Neural cell (in vitro differentiated cells): ENCODE measurements at regions not wholly inside any gene's neighbourhood (a gene's known extent, or its start where the extent isn't known, plus 50 kb on each side); places are given as distances from the start of the nearest gene placed in this dataset.

ENCODE experiments used
- H2AFZ ChIP-seq: fragments of 200-600, 300-800 bp; sonication (generic), shearing (Covaris generic); 2 replicates; pipeline ENCODE4 v1.6.0; 2014; ENCODE audit warnings: low read depth, mild to moderate bottlenecking, antibody characterized with exemption, low read length, moderate library complexity
- H3F3A ChIP-seq: fragments of 200-600 bp; shearing (Covaris generic); 2 replicates; pipeline ENCODE4 v1.6.1; 2016; ENCODE audit warnings: mild to moderate bottlenecking, moderate library complexity, mixed read lengths, antibody characterized with exemption, low read length; ENCODE audit not compliant: insufficient read depth, poor library complexity, severe bottlenecking
- H3K27ac ChIP-seq: fragments of 200-600, 300-800 bp; sonication (generic), shearing (Covaris generic); 2 replicates; pipeline ENCODE4 v1.5.1; 2014; ENCODE audit warnings: mild to moderate bottlenecking, low read length, moderate library complexity
- H3K27me3 ChIP-seq: fragments of 300-800, 200-600 bp; sonication (generic), shearing (Covaris generic); 2 replicates; pipeline ENCODE4 v1.6.0; 2014; ENCODE audit warnings: mild to moderate bottlenecking, low read depth, low read length, moderate library complexity; ENCODE audit not compliant: insufficient read depth
- H3K36me3 ChIP-seq: fragments of 300-800, 200-600 bp; sonication (generic), shearing (Covaris generic); 2 replicates; pipeline ENCODE4 v1.5.1; 2014; ENCODE audit warnings: mild to moderate bottlenecking, antibody characterized with exemption, low read length, moderate library complexity; ENCODE audit not compliant: insufficient read depth
- H3K4me2 ChIP-seq: fragments of 300-800, 200-600 bp; sonication (generic), shearing (Covaris generic); 2 replicates; pipeline ENCODE4 v1.6.0; 2014; ENCODE audit warnings: mild to moderate bottlenecking, low read length
- H3K4me3 ChIP-seq: fragments of 300-800, 200-600 bp; sonication (generic), shearing (Covaris generic); 2 replicates; pipeline ENCODE4 v1.5.1; 2014; ENCODE audit warnings: mild to moderate bottlenecking, low read length, moderate library complexity
- H3K79me2 ChIP-seq: fragments of 200-600 bp; shearing (Covaris generic); replicated peaks from 2 replicates; pipeline ENCODE4 v1.6.0; 2014; ENCODE audit warnings: mild to moderate bottlenecking, low read length, moderate library complexity; ENCODE audit not compliant: insufficient read depth
- H3K9ac ChIP-seq: fragments of 300-800, 200-600 bp; sonication (generic), shearing (Covaris generic); 2 replicates; pipeline ENCODE4 v1.6.1; 2016; ENCODE audit warnings: mild to moderate bottlenecking, low read length, mixed read lengths
- H3K9me2 ChIP-seq: fragments of 200-600 bp; shearing (Covaris generic); 2 replicates; pipeline ENCODE4 v1.6.1; 2016; ENCODE audit warnings: mild to moderate bottlenecking, low read length, mixed read lengths; ENCODE audit not compliant: insufficient read depth
- H3K9me3 ChIP-seq: fragments of 200-600, 300-800 bp; sonication (generic), shearing (Covaris generic); 2 replicates; pipeline ENCODE4 v1.6.1; 2016; ENCODE audit warnings: mild to moderate bottlenecking, mixed run types, low read length, moderate library complexity, mixed read lengths
- H4K20me1 ChIP-seq: fragments of 200-600 bp; shearing (Covaris generic); 2 replicates; pipeline ENCODE4 v1.6.1; 2016; ENCODE audit warnings: mild to moderate bottlenecking, mixed run types; ENCODE audit not compliant: insufficient read depth
- CTCF ChIP-seq: fragments of 450-650 bp; IDR thresholded peaks from 2 replicates; pipeline ENCODE4 v1.5.1; 2014; ENCODE audit warnings: antibody characterized with exemption, mild to moderate bottlenecking, moderate library complexity; ENCODE audit not compliant: poor library complexity, severe bottlenecking
- EP300 ChIP-seq: fragments of 450-650 bp; conservative IDR thresholded peaks from 2 replicates; pipeline ENCODE4 v1.6.1; 2014; ENCODE audit warnings: antibody characterized with exemption, mild to moderate bottlenecking, moderate library complexity; ENCODE audit not compliant: poor library complexity, severe bottlenecking
- EZH2 ChIP-seq: fragments of 200-600, 300-800 bp; shearing (Covaris generic), sonication (generic); IDR thresholded peaks from 2 replicates; pipeline ENCODE4 v1.6.1; 2014; ENCODE audit warnings: antibody characterized with exemption, low read length, borderline replicate concordance, mild to moderate bottlenecking; ENCODE audit not compliant: insufficient read depth, poor library complexity, severe bottlenecking
- MXI1 ChIP-seq: fragments of 450-650 bp; conservative IDR thresholded peaks from 2 replicates; pipeline ENCODE4 v1.6.1; 2014; ENCODE audit warnings: antibody characterized with exemption, mild to moderate bottlenecking; ENCODE audit not compliant: poor library complexity, severe bottlenecking
- POLR2AphosphoS5 ChIP-seq: IDR thresholded peaks from 2 replicates; pipeline ENCODE4 v1.6.1; 2012
- RAD21 ChIP-seq: fragments of 450-650 bp; conservative IDR thresholded peaks from 2 replicates; pipeline ENCODE4 v1.6.1; 2014; ENCODE audit warnings: antibody characterized with exemption, mild to moderate bottlenecking, moderate library complexity
- REST ChIP-seq: IDR thresholded peaks from 2 replicates; pipeline ENCODE4 v1.6.1; 2012; ENCODE audit warnings: borderline replicate concordance
- SMC3 ChIP-seq: fragments of 450-650 bp; conservative IDR thresholded peaks from 2 replicates; pipeline ENCODE4 v1.6.1; 2014; ENCODE audit warnings: antibody characterized with exemption, mild to moderate bottlenecking, moderate library complexity; ENCODE audit not compliant: poor library complexity
- TAF1 ChIP-seq: IDR thresholded peaks from 2 replicates; pipeline ENCODE4 v1.6.1; 2012; ENCODE audit warnings: low read depth

- H3K9me2 ChIP-seq, result no peaks in the 10 kb centered on the region
- TF ChIP-seq EZH2 (no peak), CTCF (no peak), POLR2AphosphoS5 (no peak), SMC3 (no peak), RAD21 (no peak), TAF1 (no peak), MXI1 (no peak), EP300 (no peak), REST (no peak)
- no peaks in the 10 kb centered on the region for H3F3A ChIP-seq
- no peak overlapping the region for H3K9ac ChIP-seq
- no peak overlapping the region for H3K27ac ChIP-seq
- H3K79me2 ChIP-seq, result no peaks in the 10 kb centered on the region
- no peak overlapping the region for H3K4me3 ChIP-seq
- H4K20me1 ChIP-seq, result no peaks in the 10 kb centered on the region
- H3K9me3 ChIP-seq, result no peaks in the 10 kb centered on the region
- H2AFZ ChIP-seq, result no peak overlapping the region
- no peak overlapping the region for H3K4me2 ChIP-seq
- H3K36me3 ChIP-seq, result no peaks in the 10 kb centered on the region
- H3K27me3 ChIP-seq, result no peaks in the 10 kb centered on the region
Observed at GRCh38 chr13:61258185-61258584, 157.5 kb downstream of the PCDH20 start.

- Histone ChIP-seq H3K4me2 (no peak overlapping the region), H3F3A (no peaks in the 10 kb centered on the region), H3K36me3 (no peaks in the 10 kb centered on the region), H3K9me3 (no peaks in the 10 kb centered on the region), H3K9me2 (no peaks in the 10 kb centered on the region), H4K20me1 (no peaks in the 10 kb centered on the region), H3K27me3 (no peaks in the 10 kb centered on the region), H2AFZ (no peak overlapping the region), H3K79me2 (no peaks in the 10 kb centered on the region), H3K9ac (no peak overlapping the region), H3K27ac (no peak overlapping the region), H3K4me3 (no peak overlapping the region)
- TF ChIP-seq EZH2 (no peak), RAD21 (no peak), POLR2AphosphoS5 (no peak), CTCF (no peak), REST (no peak), TAF1 (no peak), EP300 (no peak), SMC3 (no peak), MXI1 (no peak)
Observed at GRCh38 chr13:61255040-61255796, 160.4 kb downstream of the PCDH20 start.
